ENCODE measurements at regions not wholly inside any gene's neighbourhood (a gene's known extent, or its start where the extent isn't known, plus 50 kb on each side); places are given as distances from the start of the nearest gene placed in this dataset.

DNA sequence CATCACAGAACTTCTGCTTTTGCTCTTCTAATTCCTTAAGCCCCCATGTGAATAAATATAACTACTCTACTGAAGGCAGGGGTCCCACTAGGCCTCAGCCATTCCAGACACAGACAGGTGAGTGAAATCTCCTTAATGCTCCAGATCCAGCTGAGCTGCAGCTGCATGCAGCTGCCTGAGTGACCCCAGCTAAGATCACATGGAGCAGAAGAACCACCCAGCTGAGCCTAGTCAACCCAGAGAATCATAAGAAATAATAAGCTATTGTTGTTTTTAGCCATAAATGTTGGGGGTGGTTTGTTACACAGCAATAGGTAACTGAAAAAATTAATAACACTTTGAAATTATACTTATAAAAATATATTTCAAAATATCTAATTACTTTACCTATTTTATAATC, 220.3 kb downstream of the SIPA1L2 start:
- DNase-seq = no peak

DNA sequence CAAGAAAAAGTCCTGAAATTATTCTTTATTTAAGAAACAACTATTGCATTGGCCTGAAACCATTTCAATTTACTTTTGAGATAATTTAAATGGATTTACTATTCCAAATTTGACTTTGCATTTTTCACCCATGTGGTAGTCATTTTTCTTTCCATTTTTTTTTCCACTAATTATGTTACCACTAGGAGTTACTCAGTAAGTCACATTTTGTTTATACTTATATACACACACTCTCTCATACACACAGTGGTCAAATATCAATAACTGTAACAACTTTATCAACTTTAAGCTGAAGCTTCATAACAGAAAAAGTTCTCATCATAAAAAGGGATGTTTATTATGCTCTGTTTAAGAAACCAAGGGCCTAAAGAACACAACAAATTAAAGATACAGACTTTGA, 222.8 kb downstream of the SIPA1L2 start:
- DNase-seq = no peak

DNA sequence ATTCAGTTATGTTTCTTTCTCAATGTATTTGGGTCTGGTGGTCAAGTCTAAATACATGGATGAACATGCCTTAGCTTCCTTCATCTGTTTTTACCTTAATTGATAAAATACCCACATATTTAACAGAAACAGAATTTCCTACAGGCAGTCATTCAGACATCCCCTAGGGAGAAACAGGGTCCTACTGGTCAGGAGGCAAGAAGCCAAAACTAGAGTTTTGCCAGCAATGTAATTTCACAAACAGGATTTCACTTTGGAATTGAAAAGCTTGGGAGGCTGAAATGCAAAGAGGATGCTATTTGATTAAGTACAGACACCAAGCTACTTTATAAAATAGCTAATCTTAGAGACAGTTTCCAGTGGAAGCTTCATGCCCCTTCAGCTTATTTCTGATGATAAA, 224.2 kb downstream of the SIPA1L2 start:
- DNase-seq = no peak

DNA sequence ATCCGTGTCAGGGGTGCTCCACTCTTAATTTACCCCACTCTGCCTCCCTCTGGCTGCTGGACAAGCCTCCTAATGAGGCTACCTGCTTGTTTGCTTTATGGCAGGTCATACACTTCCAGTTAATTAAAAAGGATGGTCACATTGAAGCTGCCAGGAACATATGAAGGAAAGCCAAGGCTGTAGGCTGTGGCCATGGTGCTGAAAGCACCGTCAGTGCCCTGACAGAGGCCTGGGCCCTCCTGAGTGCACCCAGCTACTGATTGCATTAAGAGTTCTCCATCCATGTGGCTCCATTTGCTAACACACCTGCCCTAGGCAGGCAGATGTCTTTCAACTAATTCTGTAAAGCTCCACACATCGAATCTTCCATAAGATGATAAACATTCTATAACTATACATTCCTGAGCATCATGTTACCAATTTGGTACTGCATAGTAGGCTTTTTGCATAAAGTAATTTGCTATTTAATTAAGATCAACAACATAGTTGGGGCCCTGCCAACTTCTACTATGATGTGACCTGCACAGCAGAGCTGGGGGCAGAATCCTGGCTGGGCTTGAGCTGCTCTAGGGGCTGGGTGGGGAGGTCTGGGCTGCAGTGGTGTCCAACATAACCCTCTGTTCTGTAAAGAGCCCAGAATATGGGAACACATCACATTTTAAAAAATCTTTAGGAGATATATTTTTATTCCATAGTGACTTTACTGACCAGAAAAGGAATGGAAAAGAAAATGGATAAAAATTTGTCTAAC, 224.8 kb downstream of the SIPA1L2 start:
- DNase-seq = no peak

DNA sequence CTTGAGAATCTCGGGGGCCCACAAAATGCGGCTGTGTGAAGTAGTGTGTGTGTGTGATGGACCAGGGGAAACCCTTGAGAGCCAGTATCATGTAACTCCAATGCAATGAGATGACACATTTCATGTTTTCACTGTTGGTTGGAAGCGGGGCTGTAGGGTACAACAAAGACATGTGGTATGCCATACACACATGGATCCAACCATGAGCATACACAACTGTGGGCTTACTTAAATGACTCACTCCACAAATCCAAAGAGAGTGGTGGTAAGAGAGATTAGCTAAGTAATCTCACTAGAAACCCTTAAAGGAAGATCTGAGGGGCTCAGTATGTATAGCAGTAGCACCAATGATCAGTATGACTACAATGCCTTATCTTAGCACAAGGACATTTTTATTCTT, 225.7 kb downstream of the SIPA1L2 start:
- DNase-seq = no peak

DNA sequence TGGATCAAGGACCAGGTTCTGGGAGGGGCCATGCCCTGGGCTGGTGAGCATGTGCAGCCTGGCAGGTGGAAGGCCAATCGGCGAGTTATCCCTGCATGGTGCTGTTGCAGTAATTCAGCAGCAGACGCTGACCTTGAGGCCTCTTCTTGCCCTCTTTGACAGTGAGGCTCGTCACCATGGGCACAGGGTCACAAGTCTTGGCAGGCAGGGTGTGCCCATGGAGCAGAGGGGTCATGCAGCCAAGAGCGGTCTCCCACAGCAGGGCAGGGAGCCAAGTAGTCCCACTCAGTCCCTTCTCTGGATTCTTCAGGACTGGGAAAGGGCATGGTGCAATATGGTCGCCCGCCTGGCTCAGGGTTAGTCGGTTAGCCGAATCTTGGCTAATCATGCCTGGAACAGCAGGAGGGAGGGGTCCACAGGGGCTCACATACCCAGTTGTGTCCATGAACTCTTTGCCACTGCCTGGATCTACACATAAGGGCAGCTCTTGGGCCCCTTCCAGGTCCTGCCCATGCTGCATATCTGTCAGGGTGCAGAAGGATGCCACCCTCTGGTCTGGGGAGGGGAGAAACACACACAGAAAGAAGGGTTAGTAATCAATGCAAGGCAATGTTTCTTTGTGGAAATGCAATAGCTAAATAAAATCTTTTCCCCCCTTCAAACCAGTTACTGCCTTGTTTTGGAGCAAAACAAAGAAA, 226.8 kb downstream of the SIPA1L2 start:
- DNase-seq = no peak

DNA sequence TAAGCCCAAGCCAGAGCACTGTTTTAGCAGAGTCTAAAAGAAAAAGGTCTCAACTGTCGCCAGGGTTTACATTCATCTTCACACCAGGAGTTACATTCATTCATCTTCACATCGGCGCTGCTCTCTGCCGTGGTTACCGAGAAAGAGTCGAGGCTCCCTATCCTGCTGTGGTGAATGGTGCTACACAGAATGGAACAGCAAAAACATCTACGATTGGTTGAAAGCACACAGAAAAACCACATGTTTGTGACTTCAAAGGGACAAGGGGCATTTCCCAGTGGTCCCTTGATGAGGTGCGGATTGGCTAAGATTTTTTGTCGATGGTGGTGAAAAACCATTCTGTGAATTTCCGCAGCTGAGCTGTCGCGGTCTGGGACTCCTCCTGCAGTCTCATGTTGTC, 231.1 kb downstream of the SIPA1L2 start:
- no peak for DNase-seq

DNA sequence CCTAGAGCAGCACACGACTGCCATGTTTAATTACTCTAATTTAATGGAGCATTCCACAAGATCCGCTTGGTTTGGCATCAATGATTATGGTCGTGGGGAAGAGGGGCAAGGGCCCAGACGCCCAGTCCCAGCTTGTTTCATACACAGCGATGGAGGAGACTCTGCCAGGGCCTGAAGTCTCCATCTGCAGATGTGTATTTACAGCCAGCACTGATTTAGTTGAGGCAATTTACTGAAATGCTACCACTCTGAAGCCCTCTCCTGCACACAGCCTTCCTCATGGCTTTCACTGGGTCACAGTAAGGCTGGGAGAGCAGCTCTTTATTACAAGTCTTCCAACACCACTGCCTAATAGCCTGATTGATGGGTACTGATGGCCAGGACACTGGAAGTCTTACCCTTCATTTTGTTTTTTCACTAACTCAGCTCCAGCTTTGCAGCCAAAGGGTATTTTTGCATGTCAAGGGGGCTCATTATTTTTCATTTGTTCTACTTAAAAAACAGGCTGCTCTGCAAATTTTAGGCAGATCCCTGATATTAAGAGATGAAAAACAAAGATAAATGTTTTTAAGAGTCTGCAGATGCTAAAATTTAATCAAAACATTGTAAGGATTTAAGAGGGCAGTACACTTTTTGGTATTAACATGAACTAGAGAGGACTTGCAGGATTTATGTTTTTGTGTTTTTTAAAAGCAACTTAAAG, 236.3 kb downstream of the SIPA1L2 start:
- DNase-seq = no peak

DNA sequence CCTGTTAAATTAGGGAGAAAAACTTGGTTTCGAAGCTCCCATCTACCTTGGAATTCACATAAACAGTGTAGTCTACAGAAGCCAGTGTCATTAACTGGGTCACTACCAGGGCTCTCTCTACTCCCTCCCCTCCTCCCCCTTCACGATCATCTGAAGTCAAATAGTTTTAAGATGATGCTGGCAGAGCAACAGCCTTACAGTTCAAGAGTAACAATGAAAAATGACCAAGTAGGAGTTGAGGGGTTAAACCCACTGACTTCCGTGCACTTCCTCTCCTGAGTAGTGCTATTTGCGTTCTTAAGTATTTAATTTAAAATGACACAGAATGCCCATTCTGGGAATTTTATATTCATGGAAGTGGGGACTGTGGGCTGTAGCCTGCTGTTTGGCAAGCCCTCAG, 236.9 kb downstream of the SIPA1L2 start:
- no peak for DNase-seq

DNA sequence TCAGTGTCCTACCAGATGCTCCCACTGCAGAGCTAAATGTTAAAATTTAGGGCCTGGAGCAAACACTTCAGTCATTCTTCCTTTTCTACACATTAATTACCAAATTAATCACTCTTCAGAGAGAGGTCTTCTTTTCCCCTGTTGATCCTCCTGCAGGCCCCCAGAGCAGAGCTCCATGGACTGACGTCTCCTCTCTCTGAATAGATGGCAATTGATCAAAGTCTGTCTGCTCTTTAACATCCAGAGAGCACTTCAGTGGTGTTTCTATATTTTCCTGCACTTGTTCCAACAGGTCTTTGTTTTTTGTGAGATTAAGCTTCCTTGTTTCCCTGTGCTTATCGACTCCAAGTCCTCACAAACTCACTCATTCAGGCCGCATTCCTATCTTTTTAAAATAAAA, 239.3 kb downstream of the SIPA1L2 start:
- DNase-seq = no peak

DNA sequence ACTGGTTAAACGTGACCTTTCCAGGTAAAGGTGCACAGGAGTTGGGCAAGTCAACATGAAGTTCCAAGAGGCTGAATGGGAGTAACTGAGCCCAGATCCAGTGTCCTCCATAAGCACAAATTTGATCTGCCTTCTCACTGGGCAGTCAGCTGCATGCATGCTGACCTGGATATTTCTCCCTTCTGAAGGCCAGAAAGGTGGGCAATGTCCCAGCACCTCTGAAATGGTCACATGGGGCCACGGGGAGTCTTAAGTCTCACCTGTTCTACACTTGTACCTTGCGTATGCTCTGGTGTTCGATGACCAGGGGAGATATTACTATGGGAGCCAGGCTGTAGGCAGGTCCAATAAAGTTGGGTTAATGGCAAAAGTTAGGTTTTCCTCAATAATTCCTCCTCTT, 240.2 kb downstream of the SIPA1L2 start:
- no peak for DNase-seq

DNA sequence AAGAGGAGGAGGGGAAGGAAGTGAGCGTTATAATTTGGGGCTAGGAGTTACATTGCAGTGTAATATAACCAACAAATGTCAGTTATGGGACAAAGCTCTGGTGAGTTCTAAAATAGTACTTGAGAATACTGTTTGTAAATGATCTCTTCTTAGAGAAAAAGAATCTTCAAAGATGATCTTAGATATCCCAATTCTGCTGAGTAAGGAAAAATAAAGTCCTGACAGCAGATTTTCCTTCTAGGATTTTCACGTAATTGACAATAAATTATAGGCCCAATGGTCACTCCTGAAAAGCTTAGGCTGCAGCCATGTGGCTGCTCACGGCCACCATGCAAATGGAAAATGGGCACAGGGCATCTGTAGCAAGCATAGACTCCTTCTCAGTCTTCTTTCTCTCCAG, 241.6 kb downstream of the SIPA1L2 start:
- DNase-seq = no peak

DNA sequence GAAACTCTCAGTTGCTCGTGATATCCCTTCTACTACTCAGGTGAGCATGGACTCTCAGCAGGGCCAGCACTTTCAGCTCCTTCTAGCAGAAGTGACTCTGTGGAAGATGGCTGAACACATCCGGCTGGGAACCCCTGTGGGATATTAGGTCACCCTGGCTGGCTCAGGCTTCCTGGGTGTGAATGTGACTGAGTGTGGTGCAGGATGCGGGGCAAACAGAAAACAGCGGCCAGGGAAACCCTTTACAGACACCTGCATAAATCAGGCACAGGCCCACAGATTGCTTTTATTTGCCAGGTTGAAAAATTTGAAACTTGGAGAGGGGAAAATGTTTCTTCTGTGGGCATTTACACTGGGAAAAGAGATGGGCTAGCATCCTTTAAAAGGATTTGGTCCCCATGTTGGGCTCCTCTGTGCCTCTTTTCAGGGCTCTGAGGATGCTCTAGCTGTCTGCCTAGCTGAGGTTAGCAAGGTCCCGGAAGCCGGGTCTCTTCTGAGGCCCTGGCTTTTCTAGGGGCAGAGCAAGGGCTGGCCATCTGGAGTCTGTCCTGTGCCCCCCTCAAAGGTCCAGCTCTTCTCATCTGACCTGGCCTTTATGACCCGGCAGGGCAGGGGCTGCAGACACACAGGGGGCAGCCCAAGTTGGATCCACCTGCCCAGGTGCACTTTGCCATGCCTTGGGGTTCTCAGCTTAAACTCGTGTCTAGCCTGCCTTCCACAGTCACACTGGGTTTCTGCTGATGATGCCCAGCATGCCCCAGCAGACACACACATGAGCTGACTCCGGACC, 243.0 kb downstream of the SIPA1L2 start:
- DNase-seq = no peak

DNA sequence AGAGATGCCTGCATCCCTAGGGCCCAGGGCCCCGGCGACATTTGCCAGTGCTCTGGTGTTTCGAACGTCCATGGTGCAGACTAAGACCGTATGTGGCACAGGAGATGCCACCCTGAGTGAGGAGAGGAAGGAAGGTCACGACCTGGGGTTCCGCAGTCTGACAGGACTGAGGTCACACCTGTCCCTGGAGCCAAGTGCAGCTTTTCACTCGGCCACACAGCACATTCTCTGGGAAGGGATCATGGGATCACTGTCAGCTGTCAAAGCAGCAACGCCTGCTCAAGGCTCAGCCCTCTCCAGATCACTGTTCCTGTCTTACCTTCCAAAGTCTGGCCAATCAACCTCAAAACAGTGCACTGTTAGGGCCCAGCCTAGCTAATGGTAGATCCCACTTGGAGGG, 243.6 kb downstream of the SIPA1L2 start:
- DNase-seq = no peak

DNA sequence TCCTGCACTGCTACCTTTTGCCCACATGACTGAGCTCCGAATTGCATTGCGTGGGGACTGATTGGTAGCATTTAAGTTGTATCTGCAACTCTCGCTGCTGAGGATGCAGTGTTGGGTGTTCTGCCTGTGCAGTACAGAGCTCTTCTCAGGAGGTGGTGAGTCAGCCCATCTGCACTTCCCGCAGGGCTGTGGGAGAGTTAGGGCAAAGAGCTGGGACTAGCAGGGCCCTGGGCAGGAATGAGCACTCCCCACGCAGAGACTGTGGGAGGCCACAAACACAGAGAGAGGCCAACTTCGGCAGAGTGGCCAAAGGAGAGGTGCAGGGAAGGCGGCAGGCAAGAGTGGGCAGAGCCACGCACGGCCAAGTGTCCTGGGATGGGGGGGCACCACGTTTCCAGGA, 244.7 kb downstream of the SIPA1L2 start:
- DNase-seq = no peak

DNA sequence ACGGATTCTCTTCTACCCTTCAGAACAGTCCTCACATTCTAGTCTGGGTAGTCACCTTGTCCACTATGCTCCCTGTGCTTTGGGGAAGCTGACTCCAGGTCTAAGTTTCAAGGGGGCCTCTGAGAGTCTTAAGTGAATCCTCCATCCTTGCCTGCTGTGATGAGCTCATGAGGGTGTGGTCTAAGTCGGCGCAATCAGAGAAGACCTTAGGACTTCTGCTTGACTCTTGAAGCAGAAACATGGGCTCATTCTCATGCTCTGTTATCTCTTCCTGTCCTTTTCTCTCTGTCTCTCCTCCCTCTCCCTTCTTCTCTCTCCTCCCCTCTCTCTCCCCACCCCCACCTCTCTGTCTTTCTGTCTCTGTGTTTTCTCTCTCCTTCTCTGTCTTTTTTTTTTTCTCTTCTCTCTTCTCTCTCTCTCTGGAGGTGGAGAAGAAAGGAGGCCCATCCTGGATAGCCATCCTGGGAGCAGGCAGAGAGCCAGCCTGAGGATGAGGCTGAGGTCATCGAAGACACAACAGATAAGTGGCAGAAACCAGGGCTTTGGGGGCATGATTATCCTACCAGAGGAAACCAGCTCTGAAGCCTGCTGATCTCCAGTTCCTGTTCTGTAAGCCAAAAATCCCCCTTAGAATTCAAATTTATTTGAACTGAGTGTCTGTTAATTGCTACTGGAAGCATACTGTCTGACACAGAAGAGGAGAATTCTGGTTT, 245.6 kb downstream of the SIPA1L2 start:
- DNase-seq = no peak

DNA sequence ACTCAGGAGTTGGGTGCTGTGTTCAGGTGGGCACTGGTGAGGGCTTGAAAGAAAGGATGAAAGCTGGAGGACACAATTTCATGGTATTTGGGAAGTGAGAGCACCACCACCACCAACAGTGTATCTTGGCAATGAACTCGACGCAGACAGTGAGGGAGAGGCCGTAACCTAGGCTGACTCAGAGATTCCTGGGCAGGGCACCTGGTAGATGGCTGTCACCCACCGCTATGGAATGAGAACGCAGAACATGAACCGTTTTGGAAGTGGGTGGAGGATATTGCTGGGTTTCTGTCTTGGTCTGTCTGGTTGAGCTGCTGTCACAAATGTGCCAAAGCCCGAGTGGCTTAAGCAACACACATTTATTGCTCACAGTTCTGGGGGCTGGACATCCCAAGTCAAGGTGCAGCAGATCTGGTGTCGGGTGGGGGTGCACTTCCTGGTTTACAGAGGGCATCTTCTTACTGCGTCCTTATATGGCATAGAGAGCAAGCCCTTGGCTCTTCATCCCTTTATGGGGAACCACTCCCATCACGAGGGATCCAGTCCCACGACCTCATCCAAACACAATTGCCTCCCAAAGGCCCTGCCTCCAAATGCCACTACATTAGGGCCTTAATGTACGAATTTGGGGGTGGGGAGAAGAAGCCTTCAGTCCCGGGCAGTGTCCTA, 246.3 kb downstream of the SIPA1L2 start:
- no peak for DNase-seq

DNA sequence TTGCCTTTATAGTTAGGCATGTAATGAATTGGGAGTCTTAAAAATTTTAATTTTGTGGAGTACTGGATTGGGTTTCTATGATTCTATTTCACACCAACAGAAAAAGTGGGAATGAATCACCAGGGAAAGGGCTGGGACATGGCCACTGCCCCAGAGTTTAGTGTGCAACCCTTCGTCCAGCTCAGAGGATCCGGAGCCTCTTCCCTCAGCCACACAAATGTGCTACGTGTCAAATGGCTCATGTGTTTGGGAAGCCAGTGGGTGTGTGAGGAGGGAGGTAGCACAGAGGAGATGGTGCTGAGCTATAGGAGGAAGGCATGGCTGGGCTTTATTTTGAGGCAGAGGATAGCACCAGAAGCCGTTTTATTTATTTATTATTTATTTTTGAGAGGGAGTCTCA, 247.3 kb downstream of the SIPA1L2 start:
- DNase-seq = no peak

DNA sequence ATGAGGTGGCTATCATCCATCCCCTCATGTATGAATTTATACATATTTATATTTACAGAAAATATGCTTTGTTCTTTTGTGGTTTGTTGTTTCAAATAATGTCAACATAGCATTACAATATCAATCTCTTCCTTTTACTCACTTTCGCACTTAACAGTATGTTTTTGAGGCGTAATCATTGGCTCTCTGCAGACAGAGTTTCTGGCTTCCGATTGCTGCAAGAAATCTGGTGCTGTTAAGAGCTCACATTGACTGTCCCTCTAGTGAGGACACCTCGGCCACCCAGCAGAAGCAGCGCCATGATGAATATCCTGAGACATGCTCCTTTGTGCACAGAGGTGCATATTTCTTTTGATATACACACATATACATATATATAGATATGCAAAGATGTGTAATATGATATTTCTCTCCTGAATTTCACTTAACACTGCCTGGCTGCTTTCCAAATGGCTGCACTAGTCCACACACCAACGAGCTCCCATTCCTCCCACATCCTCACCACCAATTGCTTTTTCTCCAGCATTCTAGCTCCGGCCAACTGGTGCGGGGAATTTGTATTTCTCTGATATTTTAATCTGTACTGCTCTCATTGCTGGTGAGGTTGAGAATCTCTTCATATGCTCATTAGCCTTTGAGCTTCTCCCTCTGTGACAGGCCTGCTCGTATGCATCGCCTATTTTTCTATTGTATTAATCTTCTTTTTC, 248.4 kb downstream of the SIPA1L2 start:
- DNase-seq = no peak

DNA sequence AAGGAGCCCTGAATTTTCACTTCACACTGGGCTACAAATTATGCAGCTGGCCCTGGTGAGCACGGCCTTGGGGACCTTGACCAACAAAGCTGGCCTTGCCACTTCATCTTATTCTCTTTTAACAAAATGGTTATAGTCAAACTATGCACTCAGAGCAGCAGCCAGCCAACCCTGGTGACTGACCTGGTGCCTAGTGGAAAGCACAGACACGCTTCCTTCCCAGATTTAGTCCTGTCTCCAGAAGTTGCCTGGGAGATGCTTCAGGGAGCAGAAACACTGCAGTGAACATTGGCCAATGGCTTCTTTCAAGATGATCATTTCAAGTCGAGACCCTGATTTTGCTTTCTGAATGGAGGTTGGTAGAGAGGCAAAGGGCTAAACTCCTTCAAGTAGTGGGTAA, 249.3 kb downstream of the SIPA1L2 start:
- no peak for DNase-seq

DNA sequence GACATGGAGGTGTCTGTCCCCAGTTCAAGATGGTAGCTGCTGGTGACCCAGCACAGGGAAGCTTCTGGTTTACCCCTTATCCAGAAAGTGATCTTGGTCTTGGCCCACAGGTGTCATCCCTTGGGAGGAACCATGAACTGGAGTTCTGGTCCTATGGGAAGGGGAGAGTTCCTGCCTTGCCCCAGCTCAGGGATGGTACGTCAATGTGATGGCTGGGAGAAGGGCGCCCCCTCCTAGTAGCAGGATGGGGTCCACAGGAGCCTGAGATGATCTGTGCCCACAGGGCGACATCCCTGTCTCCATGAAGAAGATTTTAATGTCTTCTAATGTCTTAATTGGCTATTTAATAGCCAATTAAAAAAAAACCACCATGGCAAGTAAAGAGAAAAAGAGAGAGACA, 249.8 kb downstream of the SIPA1L2 start:
- DNase-seq = no peak

DNA sequence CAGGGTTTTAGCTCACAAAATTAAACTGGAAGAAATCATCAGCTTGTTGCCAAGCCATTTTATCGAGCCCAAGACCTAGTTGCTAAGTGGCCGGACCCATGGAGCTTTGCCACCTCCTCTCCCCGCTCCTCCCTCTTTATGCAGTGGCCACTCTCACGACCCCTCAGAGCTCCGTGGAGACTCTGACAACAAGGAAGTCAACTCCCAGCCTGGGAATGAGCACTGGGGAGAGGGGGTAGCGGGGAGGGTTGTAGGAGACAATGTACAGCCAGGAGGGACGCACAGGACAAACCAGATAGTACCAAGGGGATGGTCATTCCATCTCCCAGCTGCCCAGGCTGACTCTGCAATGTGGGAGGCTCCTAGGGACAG, 250.9 kb downstream of the SIPA1L2 start:
- DNase-seq = no peak
